HepG2 (cell line): ENCODE measurements at regions not wholly inside any gene's neighbourhood (a gene's known extent, or its start where the extent isn't known, plus 50 kb on each side); places are given as distances from the start of the nearest gene placed in this dataset.

Experiments used
- ATAC-seq: fragments of 200-7000 bp; cut with Tn5 transposase; 3 replicates; pipeline ENCODE4 v1.9.1; 2020; ENCODE audit warnings: mild to moderate bottlenecking, moderate library complexity
- BruUV-seq: library from RNA; stranded (reverse); fragments of 400-500 nt; replicated peaks from 2 replicates; lab custom pipeline; 2021; lab: Mats Ljungman, UMichigan
- CTCF ChIA-PET: fragments of 300-600 bp; formaldehyde crosslinking; extraction: SDS; loops from one replicate; lab custom pipeline; 2021; ENCODE audit warnings: low total read pairs, inconsistent platforms, low intra/inter-chr PET ratio; lab: Yijun Ruan, JAX
- POLR2A ChIA-PET: fragments of 350-600 bp; sonication (Branson Sonifier 250); formaldehyde crosslinking; loops from one replicate; lab custom pipeline; 2020; ENCODE audit warnings: antibody characterized with exemption, inconsistent platforms; lab: Yijun Ruan, JAX
- DNase-seq: peaks from one replicate; pipeline ENCODE4 v3.0.0-alpha.2; 2015; ENCODE audit warnings: low spot score
- FAIRE-seq: peaks from 3 replicates; lab custom pipeline; 2011; peaks lifted over from hg19 to GRCh38; lab: Jason Lieb, UNC
- H2AFZ ChIP-seq: one replicate; pipeline ENCODE4 v1.6.1; 2011; ENCODE audit warnings: low read length, inconsistent platforms
- H3K27ac ChIP-seq: fragments of 300-600 bp; 3 replicates; pipeline ENCODE4 v1.8.0; 2011; ENCODE audit warnings: mixed run types, mild to moderate bottlenecking, mixed read lengths, low read length, inconsistent platforms; ENCODE audit not compliant: insufficient read depth; ENCODE audit errors: extremely low read length
- H3K27me3 ChIP-seq, 2 experiments: fragments of 200-600 bp in 1 of 2; 2 replicates in 1 of 2; 3 replicates in 1 of 2; pipeline versions ENCODE4 v1.6.0 to v1.8.0; 2011; ENCODE audit warnings: low read length in 2 of 2, mild to moderate bottlenecking in 2 of 2, moderate library complexity in 2 of 2, inconsistent platforms in 1 of 2; ENCODE audit not compliant: insufficient read depth in 2 of 2, control insufficient read depth in 1 of 2
- H3K36me3 ChIP-seq, 2 experiments: fragments of 200-600 bp in 1 of 2; replicated peaks in 1 of 2; 2 replicates in 1 of 2; 3 replicates in 1 of 2; pipeline versions ENCODE4 v1.5.1 to v1.8.0; 2011; ENCODE audit warnings: low read length in 2 of 2, inconsistent platforms in 1 of 2; ENCODE audit not compliant: insufficient read depth in 2 of 2, control insufficient read depth in 1 of 2
- H3K4me1 ChIP-seq: 2 replicates; pipeline ENCODE4 v1.5.1; 2012; ENCODE audit warnings: low read length, inconsistent platforms; ENCODE audit not compliant: insufficient read depth
- H3K4me2 ChIP-seq: 2 replicates; pipeline ENCODE4 v1.6.0; 2011; ENCODE audit warnings: low read depth, low read length, inconsistent platforms
- H3K4me3 ChIP-seq, 3 experiments: fragments of 200-600 bp in 1 of 3; sonication (generic), shearing (Covaris generic) in 1 of 3; replicated peaks in 1 of 3; 2 replicates each; pipeline ENCODE4 v1.5.1; 2011 to 2016; ENCODE audit warnings: low read length in 3 of 3, inconsistent platforms in 2 of 3, low read depth in 2 of 3, mild to moderate bottlenecking in 2 of 3, control low read depth in 1 of 3, mixed read lengths in 1 of 3; ENCODE audit not compliant: insufficient read depth in 1 of 3
- H3K79me2 ChIP-seq: one replicate; pipeline ENCODE4 v1.6.1; 2011; ENCODE audit warnings: low read length, inconsistent platforms; ENCODE audit not compliant: insufficient read depth
- H3K9ac ChIP-seq: 2 replicates; pipeline ENCODE4 v1.6.0; 2011; ENCODE audit warnings: mild to moderate bottlenecking, low read depth, low read length, inconsistent platforms; ENCODE audit not compliant: insufficient read depth
- H3K9me3 ChIP-seq: 2 replicates; pipeline ENCODE4 v1.5.1; 2012; ENCODE audit warnings: mild to moderate bottlenecking, low read length
- H4K20me1 ChIP-seq: 2 replicates; pipeline ENCODE4 v1.6.0; 2011; ENCODE audit warnings: inconsistent platforms, mild to moderate bottlenecking, low read length, moderate library complexity; ENCODE audit not compliant: insufficient read depth
- DNMT3B ChIP-seq: conservative IDR thresholded peaks from 2 replicates; pipeline ENCODE4 v1.6.1; 2016; ENCODE audit warnings: missing biosample characterization, control low read depth
- MYC ChIP-seq: sonication (generic); formaldehyde crosslinking; IDR thresholded peaks from 2 replicates; pipeline ENCODE4 v1.9.0; 2021; ENCODE audit warnings: missing genetic modification reagents, borderline replicate concordance
- RARA ChIP-seq: IDR thresholded peaks from 2 replicates; pipeline ENCODE4 v1.6.1; 2016; ENCODE audit warnings: missing genetic modification reagents, missing compliant biosample characterization
- ZNF557 ChIP-seq: sonication (generic); formaldehyde crosslinking; IDR thresholded peaks from 2 replicates; pipeline ENCODE4 v1.4.0; 2020; ENCODE audit warnings: missing genetic modification reagents
- WGBS: methylation state at CpG from one replicate; pipeline ENCODE4 v1.1.6; 2017; ENCODE audit warnings: low lambda C conversion rate; 5-methylcytosine and 5-hydroxymethylcytosine counted together
- in situ Hi-C: cut with HindIII; loops from 2 replicates; pipeline ENCODE4 v1.10.0; 2017; ENCODE audit warnings: low pct_unique_long_range_greater_than_20kb; ENCODE audit not compliant: extremely low pct_ligation_motif_present
- intact Hi-C: fragments of 100-400 bp; cut with micrococcal nuclease; formaldehyde crosslinking; loops from one replicate; pipeline ENCODE4 v1.10.0; 2022; ENCODE audit not compliant: unreplicated experiment
- TF ChIP-seq, protein P1 (sequence below): sonication (generic); formaldehyde crosslinking; IDR thresholded peaks from 2 replicates; pipeline ENCODE4 v1.4.0; 2020; ENCODE audit warnings: missing genetic modification reagents
- TF ChIP-seq, protein P2 (sequence below): sonication (generic); formaldehyde crosslinking; IDR thresholded peaks from 2 replicates; pipeline ENCODE4 v1.4.0; 2020; ENCODE audit warnings: missing genetic modification reagents
- TF ChIP-seq, protein P3 (sequence below): sonication (generic); formaldehyde crosslinking; IDR thresholded peaks from 2 replicates; pipeline ENCODE4 v1.4.0; 2020; ENCODE audit warnings: missing genetic modification reagents
- TF ChIP-seq, protein P4 (sequence below): sonication (generic); formaldehyde crosslinking; IDR thresholded peaks from 2 replicates; pipeline ENCODE4 v1.9.0; 2021; ENCODE audit warnings: missing genetic modification reagents, mild to moderate bottlenecking, borderline replicate concordance
- TF ChIP-seq, protein P5 (sequence below): sonication (generic); formaldehyde crosslinking; IDR thresholded peaks from 2 replicates; pipeline ENCODE4 v1.5.1; 2020; ENCODE audit warnings: missing genetic modification reagents, mild to moderate bottlenecking, borderline replicate concordance

DNA sequence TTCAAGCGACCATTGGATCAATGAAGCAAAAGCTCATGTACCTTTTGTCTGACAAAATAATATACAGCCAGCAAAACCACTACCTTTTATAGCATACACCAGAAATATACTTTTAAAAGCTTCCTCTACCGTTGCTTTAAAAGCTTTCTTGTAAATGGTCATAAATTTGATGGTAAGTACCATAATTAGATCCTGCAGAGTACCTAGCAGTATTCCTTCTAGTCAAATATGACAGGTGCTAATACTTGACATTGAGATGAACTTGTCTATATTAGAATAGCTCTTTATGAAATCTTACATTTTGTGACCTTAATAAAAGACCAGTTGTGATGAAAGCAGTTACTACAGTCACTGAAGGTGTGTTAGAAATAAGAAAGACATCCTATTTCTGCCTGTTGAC lies 340.5 kb upstream of the ANO3 start (continued):
- TF ChIP-seq, protein P1, sequence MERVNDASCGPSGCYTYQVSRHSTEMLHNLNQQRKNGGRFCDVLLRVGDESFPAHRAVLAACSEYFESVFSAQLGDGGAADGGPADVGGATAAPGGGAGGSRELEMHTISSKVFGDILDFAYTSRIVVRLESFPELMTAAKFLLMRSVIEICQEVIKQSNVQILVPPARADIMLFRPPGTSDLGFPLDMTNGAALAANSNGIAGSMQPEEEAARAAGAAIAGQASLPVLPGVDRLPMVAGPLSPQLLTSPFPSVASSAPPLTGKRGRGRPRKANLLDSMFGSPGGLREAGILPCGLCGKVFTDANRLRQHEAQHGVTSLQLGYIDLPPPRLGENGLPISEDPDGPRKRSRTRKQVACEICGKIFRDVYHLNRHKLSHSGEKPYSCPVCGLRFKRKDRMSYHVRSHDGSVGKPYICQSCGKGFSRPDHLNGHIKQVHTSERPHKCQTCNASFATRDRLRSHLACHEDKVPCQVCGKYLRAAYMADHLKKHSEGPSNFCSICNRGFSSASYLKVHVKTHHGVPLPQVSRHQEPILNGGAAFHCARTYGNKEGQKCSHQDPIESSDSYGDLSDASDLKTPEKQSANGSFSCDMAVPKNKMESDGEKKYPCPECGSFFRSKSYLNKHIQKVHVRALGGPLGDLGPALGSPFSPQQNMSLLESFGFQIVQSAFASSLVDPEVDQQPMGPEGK (CRISPR knock-in tag) = no peak
- TF ChIP-seq, protein P2, sequence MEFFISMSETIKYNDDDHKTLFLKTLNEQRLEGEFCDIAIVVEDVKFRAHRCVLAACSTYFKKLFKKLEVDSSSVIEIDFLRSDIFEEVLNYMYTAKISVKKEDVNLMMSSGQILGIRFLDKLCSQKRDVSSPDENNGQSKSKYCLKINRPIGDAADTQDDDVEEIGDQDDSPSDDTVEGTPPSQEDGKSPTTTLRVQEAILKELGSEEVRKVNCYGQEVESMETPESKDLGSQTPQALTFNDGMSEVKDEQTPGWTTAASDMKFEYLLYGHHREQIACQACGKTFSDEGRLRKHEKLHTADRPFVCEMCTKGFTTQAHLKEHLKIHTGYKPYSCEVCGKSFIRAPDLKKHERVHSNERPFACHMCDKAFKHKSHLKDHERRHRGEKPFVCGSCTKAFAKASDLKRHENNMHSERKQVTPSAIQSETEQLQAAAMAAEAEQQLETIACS (CRISPR knock-in tag) = no peak
- TF ChIP-seq DNMT3B = no peak
- TF ChIP-seq ZNF557 (CRISPR knock-in tag) = no peak
- TF ChIP-seq RARA (CRISPR knock-in tag) = no peak

DNA sequence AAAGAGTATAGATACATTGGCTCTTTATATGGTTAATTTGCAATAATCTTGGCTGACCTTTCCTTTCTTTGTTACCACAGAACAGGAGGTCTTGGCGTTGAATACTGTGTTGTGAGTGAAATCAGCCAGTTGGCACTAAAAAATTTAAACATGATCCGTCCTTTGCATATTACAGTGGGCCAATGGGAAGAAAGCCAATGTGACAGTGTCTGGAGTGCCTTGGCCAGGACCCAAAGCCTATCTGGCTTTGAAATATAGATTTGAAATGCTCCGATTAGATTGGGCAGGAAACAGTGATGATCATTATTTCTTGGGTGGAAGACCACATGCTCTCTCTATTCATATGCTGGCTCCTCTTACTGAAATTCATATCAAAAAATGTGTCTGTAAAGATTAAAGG lies 339.6 kb upstream of the ANO3 start:
- BruUV-seq = no TSS peak
- intact Hi-C loops = no loop called here
- Histone ChIP-seq H3K4me3 (no peak overlapping the region), H3K9ac (no peak overlapping the region), H2AFZ (no peak overlapping the region), H3K27ac (no peak overlapping the region), H3K27me3 (no peaks in the 10 kb centered on the region), H3K9me3 (no peaks in the 10 kb centered on the region), H3K36me3 (no peaks in the 10 kb centered on the region), H3K4me1 (no peaks in the 10 kb centered on the region), H3K4me2 (no peak overlapping the region), H3K79me2 (no peaks in the 10 kb centered on the region), H4K20me1 (no peaks in the 10 kb centered on the region)
- ATAC-seq (no peak), DNase-seq (no peak), FAIRE-seq (no peak)
- WGBS = 0% methylated on average over 3 of the region's 3 CpGs
- TF ChIP-seq, protein P3, sequence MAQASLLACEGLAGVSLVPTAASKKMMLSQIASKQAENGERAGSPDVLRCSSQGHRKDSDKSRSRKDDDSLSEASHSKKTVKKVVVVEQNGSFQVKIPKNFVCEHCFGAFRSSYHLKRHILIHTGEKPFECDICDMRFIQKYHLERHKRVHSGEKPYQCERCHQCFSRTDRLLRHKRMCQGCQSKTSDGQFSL (CRISPR knock-in tag) = no peak
- TF ChIP-seq, protein P4, sequence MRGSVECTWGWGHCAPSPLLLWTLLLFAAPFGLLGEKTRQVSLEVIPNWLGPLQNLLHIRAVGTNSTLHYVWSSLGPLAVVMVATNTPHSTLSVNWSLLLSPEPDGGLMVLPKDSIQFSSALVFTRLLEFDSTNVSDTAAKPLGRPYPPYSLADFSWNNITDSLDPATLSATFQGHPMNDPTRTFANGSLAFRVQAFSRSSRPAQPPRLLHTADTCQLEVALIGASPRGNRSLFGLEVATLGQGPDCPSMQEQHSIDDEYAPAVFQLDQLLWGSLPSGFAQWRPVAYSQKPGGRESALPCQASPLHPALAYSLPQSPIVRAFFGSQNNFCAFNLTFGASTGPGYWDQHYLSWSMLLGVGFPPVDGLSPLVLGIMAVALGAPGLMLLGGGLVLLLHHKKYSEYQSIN = no peak
- TF ChIP-seq MYC (CRISPR knock-in tag) = no peak
- TF ChIP-seq, protein P5, sequence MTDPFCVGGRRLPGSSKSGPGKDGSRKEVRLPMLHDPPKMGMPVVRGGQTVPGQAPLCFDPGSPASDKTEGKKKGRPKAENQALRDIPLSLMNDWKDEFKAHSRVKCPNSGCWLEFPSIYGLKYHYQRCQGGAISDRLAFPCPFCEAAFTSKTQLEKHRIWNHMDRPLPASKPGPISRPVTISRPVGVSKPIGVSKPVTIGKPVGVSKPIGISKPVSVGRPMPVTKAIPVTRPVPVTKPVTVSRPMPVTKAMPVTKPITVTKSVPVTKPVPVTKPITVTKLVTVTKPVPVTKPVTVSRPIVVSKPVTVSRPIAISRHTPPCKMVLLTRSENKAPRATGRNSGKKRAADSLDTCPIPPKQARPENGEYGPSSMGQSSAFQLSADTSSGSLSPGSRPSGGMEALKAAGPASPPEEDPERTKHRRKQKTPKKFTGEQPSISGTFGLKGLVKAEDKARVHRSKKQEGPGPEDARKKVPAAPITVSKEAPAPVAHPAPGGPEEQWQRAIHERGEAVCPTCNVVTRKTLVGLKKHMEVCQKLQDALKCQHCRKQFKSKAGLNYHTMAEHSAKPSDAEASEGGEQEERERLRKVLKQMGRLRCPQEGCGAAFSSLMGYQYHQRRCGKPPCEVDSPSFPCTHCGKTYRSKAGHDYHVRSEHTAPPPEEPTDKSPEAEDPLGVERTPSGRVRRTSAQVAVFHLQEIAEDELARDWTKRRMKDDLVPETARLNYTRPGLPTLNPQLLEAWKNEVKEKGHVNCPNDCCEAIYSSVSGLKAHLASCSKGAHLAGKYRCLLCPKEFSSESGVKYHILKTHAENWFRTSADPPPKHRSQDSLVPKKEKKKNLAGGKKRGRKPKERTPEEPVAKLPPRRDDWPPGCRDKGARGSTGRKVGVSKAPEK (CRISPR knock-in tag) = no peak
- POLR2A ChIA-PET = no interaction called here
- in situ Hi-C loops = no loop called here
- CTCF ChIA-PET = no interaction called here
